CD4-positive, CD25-positive, alpha-beta regulatory T cell (primary cell): ENCODE measurements at regions not wholly inside any gene's neighbourhood (a gene's known extent, or its start where the extent isn't known, plus 50 kb on each side); places are given as distances from the start of the nearest gene placed in this dataset.
A peak's percentile ranks its signal among the peaks of the same experiment; 100 is the strongest.

Source experiments
- ATAC-seq, 2 donors: fragments of 150-1000 bp; cut with Tn5 transposase; one replicate each; pipeline ENCODE4 v1.10.0; 2021; ENCODE audit warnings: low read depth in 2 of 2, moderate number of reproducible peaks in 2 of 2, moderate library complexity in 1 of 2
- DNase-seq, 3 donors: peaks; one replicate each; pipeline versions ENCODE4 v3.0.0 to v3.0.0-alpha.2; 2012 to 2022; ENCODE audit warnings: mixed read lengths in 1 of 3
- H3K27ac ChIP-seq: one replicate; pipeline ENCODE4 v1.7.0; 2013; ENCODE audit warnings: mild to moderate bottlenecking, low read length; ENCODE audit not compliant: insufficient read depth, poor library complexity, severe bottlenecking
- H3K27me3 ChIP-seq: one replicate; pipeline ENCODE4 v1.7.0; 2013; ENCODE audit warnings: low read length; ENCODE audit not compliant: control insufficient read depth, insufficient read depth
- H3K36me3 ChIP-seq: one replicate; pipeline ENCODE4 v1.7.0; 2013; ENCODE audit warnings: mild to moderate bottlenecking, low read length, moderate library complexity; ENCODE audit not compliant: control insufficient read depth, insufficient read depth
- H3K4me1 ChIP-seq: 2 replicates; pipeline ENCODE4 v1.7.0; 2013; ENCODE audit warnings: mild to moderate bottlenecking, low read length; ENCODE audit not compliant: insufficient read depth, control insufficient read depth, poor library complexity, severe bottlenecking
- H3K4me3 ChIP-seq: one replicate; pipeline ENCODE4 v1.7.0; 2013; ENCODE audit warnings: low read depth, mild to moderate bottlenecking, low read length, moderate library complexity
- H3K9me3 ChIP-seq, 2 experiments: 1 replicate in 1 of 2; 2 replicates in 1 of 2; pipeline ENCODE4 v1.7.0; 2013; ENCODE audit warnings: low read length in 2 of 2, mild to moderate bottlenecking in 1 of 2, moderate library complexity in 1 of 2; ENCODE audit not compliant: control insufficient read depth in 2 of 2
- H3K27ac Mint-ChIP-seq, 3 donors: one replicate each; pipeline ENCODE4 v1.8.0; 2020 to 2022; ENCODE audit warnings: mild to moderate bottlenecking in 3 of 3, mixed read lengths in 3 of 3, moderate library complexity in 2 of 3
- H3K27me3 Mint-ChIP-seq: one replicate; pipeline ENCODE4 v1.8.0; 2022; ENCODE audit warnings: mild to moderate bottlenecking, mixed read lengths
- H3K36me3 Mint-ChIP-seq: one replicate; pipeline ENCODE4 v1.8.0; 2020; ENCODE audit warnings: mixed read lengths
- H3K4me1 Mint-ChIP-seq, 4 donors: one replicate each; pipeline ENCODE4 v1.8.0; 2020 to 2022; ENCODE audit warnings: mixed read lengths in 4 of 4, mild to moderate bottlenecking in 1 of 4
- H3K4me3 Mint-ChIP-seq, 4 donors: one replicate each; pipeline ENCODE4 v1.8.0; 2020 to 2022; ENCODE audit warnings: mild to moderate bottlenecking in 4 of 4, mixed read lengths in 4 of 4, moderate library complexity in 3 of 4
- H3K9me3 Mint-ChIP-seq, 7 donors: one replicate each; pipeline ENCODE4 v1.8.0; 2020 to 2022; ENCODE audit warnings: mixed read lengths in 7 of 7, mild to moderate bottlenecking in 3 of 7, moderate library complexity in 2 of 7

- Mint-ChIP-seq H3K36me3 (no peaks in the 10 kb centered on the region), H3K9me3 (peaks cover 4 to 16% (median 7%) of the 10 kb centered on the region in 7 donors), H3K4me1 (no peaks in the 10 kb centered on the region), H3K4me3 (no peak overlapping the region), H3K27ac (no peak overlapping the region), H3K27me3 (no peaks in the 10 kb centered on the region)
- no peak overlapping the region for H3K27ac ChIP-seq
- H3K27me3 ChIP-seq: no peaks in the 10 kb centered on the region
- H3K36me3 ChIP-seq: no peaks in the 10 kb centered on the region
- no peak overlapping the region for H3K4me3 ChIP-seq
- H3K9me3 ChIP-seq: no peaks in the 10 kb centered on the region
- DNase-seq (no peak), ATAC-seq (no peak)
- no peaks in the 10 kb centered on the region for H3K4me1 ChIP-seq
These were observed 278.4 kb downstream of the RASEF start for GRCh38 chr9:82784589-82784988.

- ATAC-seq: no peak
- H3K27ac Mint-ChIP-seq: peak overlapping the region in 1 of 3 donors; percentile 33
- DNase-seq: no peak
These were observed 273.7 kb downstream of the RASEF start for GRCh38 chr9:82789155-82789824.

GRCh38 chr9:82790875-82791274 lies 272.1 kb downstream of the RASEF start:
- Histone ChIP-seq H3K4me1 (no peaks in the 10 kb centered on the region), H3K27ac (no peak overlapping the region), H3K36me3 (no peaks in the 10 kb centered on the region), H3K4me3 (no peak overlapping the region), H3K27me3 (no peaks in the 10 kb centered on the region), H3K9me3 (no peaks in the 10 kb centered on the region)
- Mint-ChIP-seq H3K27ac (no peak overlapping the region), H3K4me3 (no peak overlapping the region), H3K27me3 (no peaks in the 10 kb centered on the region), H3K9me3 (peaks cover 1 to 8% (median 3%) of the 10 kb centered on the region in 7 donors), H3K4me1 (no peaks in the 10 kb centered on the region), H3K36me3 (no peaks in the 10 kb centered on the region)
- no peak for DNase-seq
- ATAC-seq: no peak

More at GRCh38 chr9:82789155-82789824, 273.7 kb downstream of the RASEF start:
- Mint-ChIP-seq H3K4me3 (no peak overlapping the region), H3K27me3 (no peaks in the 10 kb centered on the region), H3K4me1 (no peaks in the 10 kb centered on the region), H3K36me3 (no peaks in the 10 kb centered on the region), H3K9me3 (peaks cover 1 to 8% (median 3%) of the 10 kb centered on the region in 7 donors)
- Histone ChIP-seq H3K4me1 (no peaks in the 10 kb centered on the region), H3K9me3 (no peaks in the 10 kb centered on the region), H3K4me3 (no peak overlapping the region), H3K27me3 (no peaks in the 10 kb centered on the region), H3K36me3 (no peaks in the 10 kb centered on the region), H3K27ac (no peak overlapping the region)

- Mint-ChIP-seq H3K9me3 (peaks cover 1 to 8% (median 3%) of the 10 kb centered on the region in 7 donors), H3K4me3 (no peak overlapping the region), H3K27ac (peak overlapping the region in 1 of 3 donors; percentile 32), H3K27me3 (no peaks in the 10 kb centered on the region), H3K36me3 (no peaks in the 10 kb centered on the region), H3K4me1 (no peaks in the 10 kb centered on the region)
- Histone ChIP-seq H3K36me3 (no peaks in the 10 kb centered on the region), H3K27ac (no peak overlapping the region), H3K4me1 (no peaks in the 10 kb centered on the region), H3K9me3 (no peaks in the 10 kb centered on the region), H3K27me3 (no peaks in the 10 kb centered on the region), H3K4me3 (no peak overlapping the region)
- no peak for ATAC-seq
- no peak for DNase-seq
These were observed 271.2 kb downstream of the RASEF start for GRCh38 chr9:82791692-82792091.

- no peak for ATAC-seq
- no peak overlapping the region for H3K27ac Mint-ChIP-seq
- Histone ChIP-seq H3K4me1 (no peaks in the 10 kb centered on the region), H3K4me3 (no peak overlapping the region), H3K27me3 (no peaks in the 10 kb centered on the region), H3K36me3 (no peaks in the 10 kb centered on the region), H3K27ac (no peak overlapping the region), H3K9me3 (no peaks in the 10 kb centered on the region)
- H3K4me3 Mint-ChIP-seq: no peak overlapping the region
- no peaks in the 10 kb centered on the region for H3K36me3 Mint-ChIP-seq
- no peaks in the 10 kb centered on the region for H3K27me3 Mint-ChIP-seq
- H3K4me1 Mint-ChIP-seq: no peaks in the 10 kb centered on the region
- DNase-seq: no peak
- H3K9me3 Mint-ChIP-seq: peaks cover 0 to 5% (median 0%) of the 10 kb centered on the region in 7 donors
These were observed 265.4 kb downstream of the RASEF start for GRCh38 chr9:82797534-82797933.

- Mint-ChIP-seq H3K9me3 (peaks cover 0 to 7% (median 0%) of the 10 kb centered on the region in 7 donors), H3K27ac (no peak overlapping the region), H3K4me3 (no peak overlapping the region), H3K27me3 (no peaks in the 10 kb centered on the region), H3K36me3 (no peaks in the 10 kb centered on the region), H3K4me1 (no peaks in the 10 kb centered on the region)
- no peak for ATAC-seq
- Histone ChIP-seq H3K27ac (no peak overlapping the region), H3K4me1 (no peaks in the 10 kb centered on the region), H3K9me3 (no peaks in the 10 kb centered on the region), H3K4me3 (no peak overlapping the region), H3K27me3 (no peaks in the 10 kb centered on the region), H3K36me3 (no peaks in the 10 kb centered on the region)
- no peak for DNase-seq
These were observed 263.7 kb downstream of the RASEF start for GRCh38 chr9:82799286-82799685.

GRCh38 chr9:82805027-82805426 lies 257.9 kb downstream of the RASEF start:
- Histone ChIP-seq H3K27ac (no peak overlapping the region), H3K4me1 (no peaks in the 10 kb centered on the region), H3K4me3 (no peak overlapping the region), H3K36me3 (no peaks in the 10 kb centered on the region), H3K9me3 (no peaks in the 10 kb centered on the region), H3K27me3 (no peaks in the 10 kb centered on the region)
- no peak for ATAC-seq
- Mint-ChIP-seq H3K4me3 (no peak overlapping the region), H3K4me1 (no peaks in the 10 kb centered on the region), H3K9me3 (peaks cover 0 to 8% (median 1%) of the 10 kb centered on the region in 7 donors), H3K36me3 (no peaks in the 10 kb centered on the region), H3K27ac (no peak overlapping the region), H3K27me3 (no peaks in the 10 kb centered on the region)
- no peak for DNase-seq

GRCh38 chr9:82808478-82808877 lies 254.5 kb downstream of the RASEF start:
- no peak overlapping the region for H3K27ac ChIP-seq
- DNase-seq (no peak), ATAC-seq (no peak)

More at GRCh38 chr9:82808478-82808877, 254.5 kb downstream of the RASEF start:
- Histone ChIP-seq H3K4me1 (no peaks in the 10 kb centered on the region), H3K27me3 (no peaks in the 10 kb centered on the region), H3K9me3 (no peaks in the 10 kb centered on the region), H3K36me3 (no peaks in the 10 kb centered on the region), H3K4me3 (no peak overlapping the region)
- Mint-ChIP-seq H3K4me3 (no peak overlapping the region), H3K36me3 (no peaks in the 10 kb centered on the region), H3K9me3 (peaks cover 0 to 9% (median 4%) of the 10 kb centered on the region in 7 donors), H3K4me1 (no peaks in the 10 kb centered on the region), H3K27ac (no peak overlapping the region), H3K27me3 (no peaks in the 10 kb centered on the region)
